BJ (cell line): ENCODE measurements at regions not wholly inside any gene's neighbourhood (a gene's known extent, or its start where the extent isn't known, plus 50 kb on each side); places are given as distances from the start of the nearest gene placed in this dataset.

Experiments
- CTCF ChIA-PET: fragments of 350-600 bp; formaldehyde crosslinking; extraction: SDS; loops from one replicate; lab custom pipeline; 2021; ENCODE audit warnings: antibody characterized with exemption, inconsistent platforms; lab: Yijun Ruan, JAX
- POLR2A ChIA-PET: fragments of 300-600 bp; sonication (Branson Sonifier 250); formaldehyde crosslinking; extraction: SDS; loops from one replicate; lab custom pipeline; 2021; ENCODE audit warnings: antibody characterized with exemption; lab: Charles Lee
- DNase-seq: peaks from one replicate; pipeline ENCODE4 v3.0.0-alpha.2; 2011; ENCODE audit warnings: low read depth
- H3K27me3 ChIP-seq: 2 replicates; pipeline ENCODE4 v1.6.0; 2011; ENCODE audit warnings: low read length; ENCODE audit not compliant: control insufficient read depth, insufficient read depth
- H3K36me3 ChIP-seq: 2 replicates; pipeline ENCODE4 v1.5.1; 2011; ENCODE audit warnings: low read length; ENCODE audit not compliant: control insufficient read depth, insufficient read depth
- H3K4me3 ChIP-seq: 2 replicates; pipeline ENCODE4 v1.5.1; 2011; ENCODE audit warnings: low read depth, mild to moderate bottlenecking, control low read depth, low read length
- CTCF ChIP-seq: IDR thresholded peaks from 2 replicates; pipeline ENCODE4 v1.5.1; 2011; ENCODE audit warnings: low read depth, mild to moderate bottlenecking, control low read depth, inconsistent platforms, low read length, moderate library complexity; ENCODE audit not compliant: insufficient read depth

GRCh38 chr1:199660071-199660470 is 367.4 kb upstream of the NR5A2 start:
- DNase-seq: no peak
- ChIA-PET CTCF (no interaction called here), POLR2A (no interaction called here)
- no peaks in the 10 kb centered on the region for H3K27me3 ChIP-seq
- no peak overlapping the region for H3K4me3 ChIP-seq
- no peaks in the 10 kb centered on the region for H3K36me3 ChIP-seq
- TF ChIP-seq CTCF: no peak

- H3K36me3 ChIP-seq: no peaks in the 10 kb centered on the region
- no peaks in the 10 kb centered on the region for H3K27me3 ChIP-seq
- TF ChIP-seq CTCF: no peak
- DNase-seq: no peak
- POLR2A ChIA-PET: no interaction called here
- CTCF ChIA-PET: no interaction called here
- H3K4me3 ChIP-seq: no peak overlapping the region
Measured at GRCh38 chr1:199665371-199665770, 362.1 kb upstream of the NR5A2 start.

- ChIA-PET CTCF (no interaction called here), POLR2A (no interaction called here)
- H3K36me3 ChIP-seq: no peaks in the 10 kb centered on the region
- H3K4me3 ChIP-seq: no peak overlapping the region
- H3K27me3 ChIP-seq: no peaks in the 10 kb centered on the region
- no peak for TF ChIP-seq CTCF
- DNase-seq: no peak
Measured at GRCh38 chr1:199667089-199667488, 360.4 kb upstream of the NR5A2 start.

- CTCF ChIA-PET: interaction anchor here (0.6 to 1.0 kb wide), 4 partner anchors 15 to 886 kb away, joined by 3 to 5 read pairs (median 3); no protein-coding TSS in a partner anchor
Measured at GRCh38 chr1:199669916-199670315, 357.6 kb upstream of the NR5A2 start.

DNA sequence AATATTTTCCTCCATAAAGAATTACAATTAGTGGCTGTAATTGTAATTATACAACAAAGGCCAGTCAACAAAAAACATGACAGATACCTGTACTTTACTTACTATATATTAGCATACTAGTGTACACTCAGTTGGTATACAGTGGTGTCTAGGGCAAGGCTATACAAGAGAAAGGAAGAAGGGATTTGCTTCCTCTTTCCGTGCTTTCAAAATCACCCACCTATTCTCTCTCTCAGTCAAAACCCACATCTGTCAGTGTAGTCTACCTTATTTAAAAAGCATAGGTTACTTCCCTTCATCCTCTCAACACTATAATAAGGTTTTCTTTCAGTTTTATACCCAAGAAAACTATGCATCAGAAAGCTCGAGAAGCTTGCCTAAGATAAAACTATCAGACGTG is 355.8 kb upstream of the NR5A2 start:
- CTCF ChIA-PET: no interaction called here
- POLR2A ChIA-PET: no interaction called here
- Histone ChIP-seq H3K36me3 (no peaks in the 10 kb centered on the region), H3K4me3 (no peak overlapping the region), H3K27me3 (no peaks in the 10 kb centered on the region)
- no peak for TF ChIP-seq CTCF
- DNase-seq: no peak

More at GRCh38 chr1:199669916-199670315, 357.6 kb upstream of the NR5A2 start:
- Histone ChIP-seq H3K4me3 (no peak overlapping the region), H3K36me3 (no peaks in the 10 kb centered on the region), H3K27me3 (no peaks in the 10 kb centered on the region)
- no peak for TF ChIP-seq CTCF
- POLR2A ChIA-PET: no interaction called here
- DNase-seq: no peak
